SU-DHL-6 (cell line): ENCODE measurements at regions not wholly inside any gene's neighbourhood (a gene's known extent, or its start where the extent isn't known, plus 50 kb on each side); places are given as distances from the start of the nearest gene placed in this dataset.

Source experiments
- CTCF ChIP-seq: fragments of 200-600 bp; sonication (generic); IDR thresholded peaks from one replicate; pipeline ENCODE4 v1.5.1; 2017; ENCODE audit warnings: antibody characterized with exemption, mild to moderate bottlenecking, low read length, moderate library complexity; ENCODE audit not compliant: insufficient read depth, poor library complexity, severe bottlenecking
- EZH2phosphoT487 ChIP-seq: fragments of 200-600 bp; sonication (generic), shearing (Covaris generic); conservative IDR thresholded peaks from 2 replicates; pipeline ENCODE4 v1.6.1; 2018; ENCODE audit warnings: mild to moderate bottlenecking, antibody characterized with exemption, low read length, moderate library complexity, mixed read lengths

- TF ChIP-seq CTCF (no peak), EZH2phosphoT487 (no peak)
Measured at GRCh38 chr15:26029146-26029545, 166.0 kb upstream of the ATP10A start.
